H1 (cell line): ENCODE measurements at regions not wholly inside any gene's neighbourhood (a gene's known extent, or its start where the extent isn't known, plus 50 kb on each side); places are given as distances from the start of the nearest gene placed in this dataset.

Experiments used
- CEBPB ChIP-seq: IDR thresholded peaks from 2 replicates; pipeline ENCODE4 v1.6.1; 2012; ENCODE audit warnings: low read depth, low read length
- EP300 ChIP-seq, 2 experiments: IDR thresholded peaks; 1 replicate in 1 of 2; 2 replicates in 1 of 2; pipeline ENCODE4 v1.6.1; 2011 to 2012; ENCODE audit warnings: low read depth in 2 of 2, low read length in 2 of 2, mild to moderate bottlenecking in 2 of 2, borderline replicate concordance in 1 of 2, inconsistent platforms in 1 of 2, moderate library complexity in 1 of 2
- EZH2 ChIP-seq: fragments of 200-600 bp; sonication (generic); IDR thresholded peaks from 2 replicates; pipeline ENCODE4 v1.7.1; 2012; ENCODE audit warnings: low read depth, mild to moderate bottlenecking, moderate library complexity, low read length, inconsistent platforms; ENCODE audit not compliant: severe bottlenecking
- JUND ChIP-seq: IDR thresholded peaks from 2 replicates; pipeline ENCODE4 v1.6.1; 2011; ENCODE audit warnings: mild to moderate bottlenecking, improper control_type of control experiment, low read length
- MAFK ChIP-seq: IDR thresholded peaks from 2 replicates; pipeline ENCODE4 v1.6.1; 2012; ENCODE audit warnings: low read depth, mild to moderate bottlenecking, improper control_type of control experiment, low read length
- POLR2A ChIP-seq, 2 experiments: IDR thresholded peaks; 1 replicate in 1 of 2; 2 replicates in 1 of 2; pipeline ENCODE4 v1.6.1; 2011; ENCODE audit warnings: low read depth in 2 of 2, low read length in 2 of 2, mild to moderate bottlenecking in 2 of 2; ENCODE audit errors: control extremely low read depth in 1 of 2
- POLR2AphosphoS5 ChIP-seq: IDR thresholded peaks from 2 replicates; pipeline ENCODE4 v1.6.1; 2011; ENCODE audit warnings: low read depth, low read length
- RAD21 ChIP-seq, 2 experiments: IDR thresholded peaks in 1 of 2; conservative IDR thresholded peaks in 1 of 2; 2 replicates each; pipeline ENCODE4 v1.6.1; 2011; ENCODE audit warnings: low read depth in 2 of 2, low read length in 2 of 2, improper control_type of control experiment in 1 of 2, inconsistent platforms in 1 of 2, mild to moderate bottlenecking in 1 of 2, moderate library complexity in 1 of 2
- RBBP5 ChIP-seq: IDR thresholded peaks from 2 replicates; pipeline ENCODE4 v1.7.1; 2012; ENCODE audit warnings: low read depth, mild to moderate bottlenecking, inconsistent platforms, low read length, moderate library complexity, borderline replicate concordance
- SP1 ChIP-seq: IDR thresholded peaks from 2 replicates; pipeline ENCODE4 v1.6.1; 2011; ENCODE audit warnings: low read depth, low read length
- TF ChIP-seq, protein P1 (sequence below), 3 experiments: IDR thresholded peaks; 1 replicate in 2 of 3; 2 replicates in 1 of 3; pipeline versions ENCODE4 v1.5.1 to v1.6.1; 2011; ENCODE audit warnings: low read length in 3 of 3, mild to moderate bottlenecking in 3 of 3, inconsistent platforms in 2 of 3, low read depth in 1 of 3, moderate library complexity in 1 of 3; ENCODE audit not compliant: insufficient read depth in 1 of 3; ENCODE audit errors: control extremely low read depth in 1 of 3
- TF ChIP-seq, protein P2 (sequence below): IDR thresholded peaks from 2 replicates; pipeline ENCODE4 v1.6.1; 2012; ENCODE audit warnings: inconsistent platforms

DNA sequence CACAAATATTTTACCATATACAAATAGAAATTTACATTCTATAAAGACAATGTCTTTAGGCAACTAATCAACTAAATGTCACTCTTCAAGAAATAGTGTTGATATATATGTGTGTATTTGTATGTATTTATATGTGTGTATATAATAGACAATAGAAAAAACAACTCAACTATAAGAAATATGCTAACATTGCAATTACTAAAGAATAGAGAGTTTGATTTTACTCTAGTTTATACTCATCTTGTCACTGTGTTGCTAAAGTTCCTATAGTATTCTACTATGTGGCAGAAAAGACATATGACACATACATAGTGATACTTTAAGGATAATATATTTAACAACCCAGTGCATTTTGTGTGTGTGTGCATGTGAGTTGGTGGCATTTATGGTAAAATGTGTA, 1728.3 kb downstream of the PLA2G4A start:
- TF ChIP-seq POLR2A (IDR thresholded peaks at IDR 0.05; ENCODE audit: control extremely low read depth in 1 of 2, low read depth in 2 of 2, low read length in 2 of 2) (no peak), EP300 (IDR thresholded peaks at IDR 0.05; ENCODE audit: borderline replicate concordance in 1 of 2, low read depth in 2 of 2, low read length in 2 of 2) (no peak), RBBP5 (no peak), POLR2AphosphoS5 (no peak), MAFK (no peak), EZH2 (no peak), SP1 (no peak), CEBPB (no peak), JUND (no peak), RAD21 (IDR thresholded peaks at IDR 0.05 in 1 of 2, conservative IDR thresholded peaks at IDR 0.05 in 1 of 2; ENCODE audit: low read depth in 2 of 2, low read length in 2 of 2) (no peak)
- TF ChIP-seq, protein P1, sequence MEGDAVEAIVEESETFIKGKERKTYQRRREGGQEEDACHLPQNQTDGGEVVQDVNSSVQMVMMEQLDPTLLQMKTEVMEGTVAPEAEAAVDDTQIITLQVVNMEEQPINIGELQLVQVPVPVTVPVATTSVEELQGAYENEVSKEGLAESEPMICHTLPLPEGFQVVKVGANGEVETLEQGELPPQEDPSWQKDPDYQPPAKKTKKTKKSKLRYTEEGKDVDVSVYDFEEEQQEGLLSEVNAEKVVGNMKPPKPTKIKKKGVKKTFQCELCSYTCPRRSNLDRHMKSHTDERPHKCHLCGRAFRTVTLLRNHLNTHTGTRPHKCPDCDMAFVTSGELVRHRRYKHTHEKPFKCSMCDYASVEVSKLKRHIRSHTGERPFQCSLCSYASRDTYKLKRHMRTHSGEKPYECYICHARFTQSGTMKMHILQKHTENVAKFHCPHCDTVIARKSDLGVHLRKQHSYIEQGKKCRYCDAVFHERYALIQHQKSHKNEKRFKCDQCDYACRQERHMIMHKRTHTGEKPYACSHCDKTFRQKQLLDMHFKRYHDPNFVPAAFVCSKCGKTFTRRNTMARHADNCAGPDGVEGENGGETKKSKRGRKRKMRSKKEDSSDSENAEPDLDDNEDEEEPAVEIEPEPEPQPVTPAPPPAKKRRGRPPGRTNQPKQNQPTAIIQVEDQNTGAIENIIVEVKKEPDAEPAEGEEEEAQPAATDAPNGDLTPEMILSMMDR (IDR thresholded peaks at IDR 0.05; ENCODE audit: control extremely low read depth in 1 of 3, insufficient read depth in 1 of 3, low read depth in 1 of 3, low read length in 3 of 3), result no peak
- TF ChIP-seq, protein P2, sequence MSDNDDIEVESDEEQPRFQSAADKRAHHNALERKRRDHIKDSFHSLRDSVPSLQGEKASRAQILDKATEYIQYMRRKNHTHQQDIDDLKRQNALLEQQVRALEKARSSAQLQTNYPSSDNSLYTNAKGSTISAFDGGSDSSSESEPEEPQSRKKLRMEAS, result no peak
